ENCODE measurements at regions not wholly inside any gene's neighbourhood (a gene's known extent, or its start where the extent isn't known, plus 50 kb on each side); places are given as distances from the start of the nearest gene placed in this dataset.

DNA sequence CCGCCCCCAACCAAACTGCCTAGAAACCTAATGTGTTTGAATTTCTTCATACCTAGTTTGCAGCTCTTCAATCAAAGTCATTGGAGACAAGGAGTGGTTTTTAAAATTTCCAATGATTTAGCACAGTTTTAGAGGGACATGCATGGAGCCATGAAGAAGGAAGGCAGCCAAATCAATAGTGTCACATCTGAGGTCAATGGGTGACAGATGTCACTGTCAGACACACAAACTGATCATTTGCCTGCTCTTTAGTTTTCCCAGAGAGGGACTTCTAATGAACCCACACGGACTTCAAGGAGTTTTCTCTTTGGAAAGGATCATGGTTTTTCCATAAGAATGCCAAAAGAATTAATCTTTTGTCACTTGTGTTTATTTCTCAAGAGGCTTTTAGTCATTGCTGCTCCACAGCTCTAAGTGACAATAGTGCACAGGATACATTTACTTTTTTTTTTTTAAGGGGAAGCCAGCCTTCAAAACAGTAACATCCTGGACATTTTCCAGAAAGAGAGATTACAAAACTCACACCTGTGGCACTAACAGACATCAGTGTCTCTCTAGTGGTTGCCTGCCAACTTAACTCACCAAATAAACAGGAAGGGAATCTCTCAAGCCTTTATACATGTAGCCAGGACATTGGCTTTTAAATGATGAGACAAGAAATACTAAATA is 251.1 kb upstream of the DIAPH2 start:
- Histone ChIP-seq H3K27me3 (replicated peaks in 1 of 4; ENCODE audit: control insufficient read depth in 3 of 4, extremely low read depth in 1 of 4, insufficient read depth in 3 of 4, low read length in 3 of 4) (no peaks in the 10 kb centered on the region), H2BK15ac (ENCODE audit: low read length) (no peak overlapping the region), H2BK5ac (ENCODE audit: low read depth, low read length) (no peak overlapping the region), H3K4me2 (ENCODE audit: insufficient read depth in 1 of 2, low read depth in 2 of 2, low read length in 2 of 2) (no peak overlapping the region), H4K5ac (ENCODE audit: insufficient read length, low read depth, low read length) (no peak overlapping the region), H3K56ac (replicated peaks; ENCODE audit: insufficient read length, low read depth, low read length) (no peak overlapping the region), H2BK120ac (replicated peaks; ENCODE audit: low read depth, low read length) (no peak overlapping the region), H3K23me2 (ENCODE audit: low read depth, low read length) (no peaks in the 10 kb centered on the region), H2BK12ac (ENCODE audit: low read depth, low read length) (no peak overlapping the region), H2AK5ac (ENCODE audit: low read depth, low read length) (no peak overlapping the region), H3K79me2 (ENCODE audit: control insufficient read depth in 1 of 2, insufficient read depth in 2 of 2, low read length in 2 of 2) (no peaks in the 10 kb centered on the region), H3K9ac (replicated peaks in 1 of 4; ENCODE audit: extremely low read depth in 1 of 4, low read depth in 3 of 4, low read length in 3 of 4) (no peak overlapping the region), H2BK20ac (ENCODE audit: low read length) (no peak overlapping the region), H3K9me3 (ENCODE audit: insufficient read depth in 2 of 2, low read depth in 1 of 2, low read length in 1 of 2) (no peaks in the 10 kb centered on the region), H4K20me1 (replicated peaks in 1 of 2; ENCODE audit: control insufficient read depth in 1 of 2, insufficient read depth in 2 of 2, low read length in 2 of 2) (no peaks in the 10 kb centered on the region), H3K36me3 (ENCODE audit: control insufficient read depth in 2 of 4, insufficient read depth in 4 of 4, low read length in 3 of 4) (no peaks in the 10 kb centered on the region), H3K4me1 (replicated peaks in 1 of 4; ENCODE audit: control insufficient read depth in 3 of 4, insufficient read depth in 4 of 4, low read length in 3 of 4) (no peaks in the 10 kb centered on the region), H3K27ac (ENCODE audit: low read depth, low read length) (no peak overlapping the region), H3K23ac (ENCODE audit: insufficient read length) (no peak overlapping the region), H4K8ac (ENCODE audit: extremely low read depth, insufficient read depth, low read length) (no peak overlapping the region), H3K4ac (replicated peaks; ENCODE audit: insufficient read length, low read depth, low read length) (no peak overlapping the region), H3K18ac (ENCODE audit: extremely low read depth, low read length) (no peak overlapping the region), H3K79me1 (ENCODE audit: low read depth, low read length) (no peaks in the 10 kb centered on the region), H4K91ac (replicated peaks; ENCODE audit: insufficient read length, low read length) (no peak overlapping the region), H2AFZ (ENCODE audit: low read length) (no peak overlapping the region), H3K14ac (ENCODE audit: insufficient read length) (no peak overlapping the region), H3K4me3 (ENCODE audit: extremely low read depth in 1 of 4, insufficient read depth in 2 of 4, low read depth in 3 of 4, low read length in 4 of 4) (no peak overlapping the region)
- POLR2A ChIA-PET (ENCODE audit: partially characterized antibody), result no interaction called here
- WGBS, 2 experiments (ENCODE audit: extremely low coverage in 1 of 2, insufficient coverage in 1 of 2, insufficient read length in 1 of 2, insufficient replicate concordance in 2 of 2, low coverage in 1 of 2, low lambda C conversion rate in 2 of 2, missing lambda C conversion rate in 1 of 2), result 72% methylated on average over 2 of the region's 2 CpGs; no CpG with 5 or more reads in 1 of the 2 experiments
- CTCF ChIA-PET (ENCODE audit: partially characterized antibody), result interaction anchor here (0.6 kb wide), 1 partner anchor 1086 kb away, joined by 3 read pairs; no protein-coding TSS in a partner anchor
- FAIRE-seq (no peak), DNase-seq (ENCODE audit: low read depth in 1 of 2, low spot score in 2 of 2) (no peak)
- TF ChIP-seq RAD21 (IDR thresholded peaks at IDR 0.05 in 1 of 2, conservative IDR thresholded peaks at IDR 0.05 in 1 of 2; ENCODE audit: low read depth in 2 of 2, low read length in 2 of 2) (no peak), SIX5 (IDR thresholded peaks at IDR 0.05; ENCODE audit: low read depth, low read length) (no peak), ZNF274 (IDR thresholded peaks at IDR 0.05; ENCODE audit: borderline replicate concordance, extremely low read depth, low read length) (no peak), CTBP2 (IDR thresholded peaks at IDR 0.05; ENCODE audit: borderline replicate concordance, insufficient read depth, insufficient read length, low read length) (no peak), POU5F1 (IDR thresholded peaks at IDR 0.05; ENCODE audit: low read depth, low read length) (no peak), RXRA (IDR thresholded peaks at IDR 0.05; ENCODE audit: insufficient read depth, low read depth, low read length) (no peak), CEBPB (IDR thresholded peaks at IDR 0.05; ENCODE audit: low read depth, low read length) (no peak)
